Duodenal mucosa (tissue), 2 donors: ENCODE measurements at regions not wholly inside any gene's neighbourhood (a gene's known extent, or its start where the extent isn't known, plus 50 kb on each side); places are given as distances from the start of the nearest gene placed in this dataset.

Source experiments
- H3K27ac ChIP-seq: one replicate; pipeline ENCODE4 v1.7.0; 2013; ENCODE audit warnings: low read depth, low read length
- H3K27me3 ChIP-seq, 2 donors: one replicate each; pipeline ENCODE4 v1.7.0; 2013; ENCODE audit warnings: low read length in 2 of 2, control low read depth in 1 of 2; ENCODE audit not compliant: insufficient read depth in 2 of 2, control insufficient read depth in 1 of 2
- H3K36me3 ChIP-seq, 2 donors: one replicate each; pipeline ENCODE4 v1.7.0; 2013; ENCODE audit warnings: low read length in 2 of 2, control low read depth in 1 of 2; ENCODE audit not compliant: insufficient read depth in 2 of 2, control insufficient read depth in 1 of 2
- H3K4me1 ChIP-seq, 2 donors: one replicate each; pipeline ENCODE4 v1.7.0; 2013; ENCODE audit warnings: low read length in 2 of 2, control low read depth in 1 of 2; ENCODE audit not compliant: insufficient read depth in 2 of 2, control insufficient read depth in 1 of 2
- H3K4me3 ChIP-seq, 2 donors: one replicate each; pipeline ENCODE4 v1.7.0; 2013; ENCODE audit warnings: low read length in 2 of 2, low read depth in 1 of 2
- H3K9ac ChIP-seq, 2 donors: one replicate each; pipeline ENCODE4 v1.7.0; 2013; ENCODE audit warnings: low read length in 2 of 2, low read depth in 1 of 2
- H3K9me3 ChIP-seq, 2 donors: one replicate each; pipeline ENCODE4 v1.7.0; 2013; ENCODE audit warnings: low read length in 2 of 2, control low read depth in 1 of 2; ENCODE audit not compliant: control insufficient read depth in 1 of 2

GRCh38 chr9:108211411-108211955, 644.3 kb downstream of the ACTL7B start:
- Histone ChIP-seq H3K36me3 (no peaks in the 10 kb centered on the region), H3K4me1 (peaks cover 5 to 31% of the 10 kb centered on the region in 2 donors), H3K4me3 (no peak overlapping the region), H3K9me3 (no peaks in the 10 kb centered on the region), H3K27ac (no peak overlapping the region), H3K27me3 (no peaks in the 10 kb centered on the region), H3K9ac (no peak overlapping the region)

- Histone ChIP-seq H3K4me1 (peaks cover 5 to 25% of the 10 kb centered on the region in 2 donors), H3K9me3 (no peaks in the 10 kb centered on the region), H3K9ac (no peak overlapping the region), H3K36me3 (no peaks in the 10 kb centered on the region), H3K27ac (no peak overlapping the region), H3K27me3 (no peaks in the 10 kb centered on the region), H3K4me3 (no peak overlapping the region)
Measured at GRCh38 chr9:108209132-108209685, 646.6 kb downstream of the ACTL7B start.

- Histone ChIP-seq H3K4me1 (peaks cover 5 to 21% of the 10 kb centered on the region in 2 donors), H3K27ac (no peak overlapping the region), H3K36me3 (no peaks in the 10 kb centered on the region), H3K4me3 (no peak overlapping the region), H3K9me3 (no peaks in the 10 kb centered on the region), H3K9ac (no peak overlapping the region), H3K27me3 (no peaks in the 10 kb centered on the region)
Measured at GRCh38 chr9:108207561-108208165, 648.1 kb downstream of the ACTL7B start.

GRCh38 chr9:108205276-108205675, 650.5 kb downstream of the ACTL7B start:
- Histone ChIP-seq H3K27ac (no peak overlapping the region), H3K4me1 (peaks cover 5 to 14% of the 10 kb centered on the region in 2 donors), H3K27me3 (no peaks in the 10 kb centered on the region), H3K36me3 (no peaks in the 10 kb centered on the region), H3K9ac (no peak overlapping the region), H3K4me3 (no peak overlapping the region), H3K9me3 (no peaks in the 10 kb centered on the region)

- no peak overlapping the region for H3K27ac ChIP-seq
Measured at GRCh38 chr9:108197899-108198298, 657.9 kb downstream of the ACTL7B start.

GRCh38 chr9:108197008-108197365, 658.8 kb downstream of the ACTL7B start:
- Histone ChIP-seq H3K9me3 (no peaks in the 10 kb centered on the region), H3K4me3 (no peak overlapping the region), H3K36me3 (no peaks in the 10 kb centered on the region), H3K27me3 (no peaks in the 10 kb centered on the region), H3K9ac (no peak overlapping the region), H3K27ac (no peak overlapping the region), H3K4me1 (peaks cover 0 to 6% of the 10 kb centered on the region in 2 donors)

More at GRCh38 chr9:108197899-108198298, 657.9 kb downstream of the ACTL7B start:
- H3K9ac ChIP-seq, result no peak overlapping the region
- no peak overlapping the region for H3K4me3 ChIP-seq
- H3K27me3 ChIP-seq, result no peaks in the 10 kb centered on the region
- H3K4me1 ChIP-seq, result peaks cover 0 to 6% of the 10 kb centered on the region in 2 donors
- no peaks in the 10 kb centered on the region for H3K36me3 ChIP-seq
- H3K9me3 ChIP-seq, result no peaks in the 10 kb centered on the region

GRCh38 chr9:108196332-108197007, 659.3 kb downstream of the ACTL7B start:
- H3K4me1 ChIP-seq, result peaks cover 0 to 6% of the 10 kb centered on the region in 2 donors
- no peaks in the 10 kb centered on the region for H3K9me3 ChIP-seq
- no peak overlapping the region for H3K27ac ChIP-seq
- no peak overlapping the region for H3K4me3 ChIP-seq
- H3K9ac ChIP-seq, result no peak overlapping the region
- no peaks in the 10 kb centered on the region for H3K27me3 ChIP-seq
- no peaks in the 10 kb centered on the region for H3K36me3 ChIP-seq

- Histone ChIP-seq H3K9ac (no peak overlapping the region), H3K4me1 (peaks cover 0 to 6% of the 10 kb centered on the region in 2 donors), H3K9me3 (no peaks in the 10 kb centered on the region), H3K36me3 (no peaks in the 10 kb centered on the region), H3K27me3 (no peaks in the 10 kb centered on the region), H3K4me3 (no peak overlapping the region), H3K27ac (no peak overlapping the region)
Measured at GRCh38 chr9:108194154-108194553, 661.6 kb downstream of the ACTL7B start.

- Histone ChIP-seq H3K27me3 (no peaks in the 10 kb centered on the region), H3K9ac (no peak overlapping the region), H3K36me3 (no peaks in the 10 kb centered on the region), H3K4me1 (peaks cover 0 to 6% of the 10 kb centered on the region in 2 donors), H3K4me3 (no peak overlapping the region), H3K9me3 (no peaks in the 10 kb centered on the region), H3K27ac (no peak overlapping the region)
Measured at GRCh38 chr9:108193026-108193710, 662.6 kb downstream of the ACTL7B start.

- no peak overlapping the region for H3K27ac ChIP-seq
- H3K4me3 ChIP-seq, result no peak overlapping the region
- no peaks in the 10 kb centered on the region for H3K27me3 ChIP-seq
- H3K9ac ChIP-seq, result no peak overlapping the region
- H3K9me3 ChIP-seq, result no peaks in the 10 kb centered on the region
- no peaks in the 10 kb centered on the region for H3K36me3 ChIP-seq
- no peaks in the 10 kb centered on the region for H3K4me1 ChIP-seq
Measured at GRCh38 chr9:108191065-108191464, 664.7 kb downstream of the ACTL7B start.
